Inferior parietal cortex (tissue), 1 donor: ENCODE measurements at regions not wholly inside any gene's neighbourhood (a gene's known extent, or its start where the extent isn't known, plus 50 kb on each side); places are given as distances from the start of the nearest gene placed in this dataset.
A peak's percentile ranks its signal among the peaks of the same experiment; 100 is the strongest.
"Not testable (repeated sequence)": the region's sequence is repeated elsewhere in the genome, so short reads cannot be mapped to it uniquely, and the experiment has no call there.

ENCODE experiments used
- DNase-seq: peaks from one replicate; pipeline ENCODE4 v3.0.0-alpha.2; 2016; ENCODE audit errors: extremely low spot score

DNA sequence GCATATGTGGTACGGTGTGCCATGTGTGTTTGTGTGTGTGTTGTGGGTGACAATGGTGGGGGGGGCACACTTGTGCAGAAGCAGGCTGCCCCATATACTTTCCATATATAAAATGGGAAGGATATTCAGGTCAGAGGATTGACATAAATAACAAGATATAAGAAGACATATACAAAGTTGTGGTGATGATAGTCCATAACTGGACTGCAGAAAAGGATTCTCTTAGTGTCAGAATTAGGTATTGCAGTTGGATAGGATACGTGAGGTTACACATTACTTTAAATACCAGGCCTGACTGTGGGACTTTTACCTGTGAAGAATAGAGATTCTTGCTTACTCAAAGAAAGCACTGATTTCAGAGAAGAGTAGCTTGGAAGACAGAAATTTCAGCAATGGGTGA lies 1260.3 kb downstream of the EPHA7 start:
- DNase-seq: no peak

DNA sequence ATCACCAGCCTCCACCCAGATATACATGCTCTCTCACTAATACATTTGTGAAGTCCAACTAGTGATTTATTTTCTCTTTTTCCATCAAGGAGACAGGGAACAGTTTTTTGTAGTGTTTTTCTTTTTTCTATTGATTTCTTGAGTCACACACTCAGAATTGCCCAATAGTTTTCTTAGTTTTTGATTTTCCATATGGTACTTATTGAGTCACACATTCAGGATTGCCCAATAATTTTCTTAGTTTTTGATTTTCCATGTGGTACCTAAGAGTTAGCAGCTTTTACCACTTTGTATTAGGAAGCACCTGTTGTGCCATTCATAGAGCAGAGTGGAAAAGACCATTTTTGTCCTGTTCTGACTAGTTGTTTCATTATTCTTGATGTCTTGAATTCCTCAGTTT lies 1268.8 kb downstream of the EPHA7 start:
- DNase-seq: no peak

DNA sequence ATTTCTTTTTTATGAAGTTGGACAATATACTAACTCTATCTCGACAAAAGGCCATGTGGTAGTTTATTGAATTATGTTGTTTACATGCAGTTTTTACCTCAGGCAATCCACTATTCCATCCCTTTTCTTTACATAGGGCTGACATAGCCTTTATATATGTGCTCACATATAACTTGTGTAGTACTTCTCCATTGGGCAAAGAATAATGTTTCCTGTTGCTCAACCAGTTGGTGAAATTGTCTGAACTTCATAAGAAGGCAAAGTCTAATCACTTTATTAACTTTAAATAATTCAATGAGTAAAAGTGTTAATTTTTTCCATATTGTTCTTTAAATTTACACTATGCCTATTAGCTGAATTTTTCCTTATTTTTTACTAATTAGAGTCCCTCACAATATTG lies 1272.1 kb downstream of the EPHA7 start:
- no peak for DNase-seq

DNA sequence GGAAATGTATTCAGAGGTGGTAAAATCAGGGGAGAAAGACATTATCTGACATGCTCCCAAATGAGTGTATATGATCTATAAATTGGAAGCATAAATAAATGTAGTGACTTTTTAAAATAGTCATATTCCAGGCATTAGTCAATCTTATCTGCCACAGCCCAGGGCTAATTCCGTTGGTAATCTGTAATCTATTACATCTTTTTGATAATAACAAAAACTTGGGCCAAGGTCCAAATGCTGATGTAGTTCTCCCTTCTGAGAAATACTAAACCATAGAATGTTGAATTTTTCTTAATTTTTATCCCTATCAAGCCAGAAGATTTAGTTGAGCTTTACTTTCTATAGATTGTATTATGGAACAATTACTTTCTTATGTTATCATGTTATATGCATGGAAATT lies 1279.8 kb downstream of the EPHA7 start:
- DNase-seq: no peak

DNA sequence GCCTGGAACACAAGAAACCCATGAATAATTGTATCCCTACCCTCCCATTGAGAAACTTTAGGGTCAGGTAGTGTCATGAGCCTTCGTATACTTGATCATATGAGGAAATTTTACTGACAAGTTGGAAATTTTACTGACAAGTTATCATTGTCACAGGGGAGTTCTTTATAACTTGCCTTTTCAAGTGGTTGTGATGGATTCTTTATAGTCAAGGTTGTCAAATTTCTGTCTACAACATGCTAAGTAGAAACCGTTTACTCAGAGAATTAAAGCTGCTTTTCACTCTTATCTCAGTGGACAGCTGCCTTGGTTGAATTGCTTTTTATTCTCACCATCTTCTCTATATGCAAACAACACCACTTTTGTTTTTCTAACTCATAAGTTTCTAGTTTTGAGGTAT lies 1286.4 kb downstream of the EPHA7 start:
- DNase-seq: no peak

DNA sequence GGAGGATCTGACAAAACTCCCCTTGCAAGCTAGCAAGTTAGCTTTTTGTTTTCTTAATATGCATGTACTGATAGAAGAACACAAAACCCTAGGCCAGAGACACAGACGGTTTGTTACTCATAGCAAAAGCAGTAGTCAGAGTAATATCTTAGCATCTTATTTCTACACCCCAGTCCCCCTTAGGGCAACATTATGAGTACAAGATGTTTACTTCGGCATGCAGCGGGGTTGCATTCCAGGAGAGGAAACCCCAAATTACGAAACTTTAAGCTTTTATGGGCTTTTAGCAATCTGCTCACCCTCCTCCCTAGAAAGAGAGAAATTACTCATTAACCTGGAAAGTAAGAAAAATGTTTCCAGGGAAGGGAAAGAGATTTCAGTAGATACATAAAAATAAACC lies 1286.9 kb downstream of the EPHA7 start:
- no peak for DNase-seq

DNA sequence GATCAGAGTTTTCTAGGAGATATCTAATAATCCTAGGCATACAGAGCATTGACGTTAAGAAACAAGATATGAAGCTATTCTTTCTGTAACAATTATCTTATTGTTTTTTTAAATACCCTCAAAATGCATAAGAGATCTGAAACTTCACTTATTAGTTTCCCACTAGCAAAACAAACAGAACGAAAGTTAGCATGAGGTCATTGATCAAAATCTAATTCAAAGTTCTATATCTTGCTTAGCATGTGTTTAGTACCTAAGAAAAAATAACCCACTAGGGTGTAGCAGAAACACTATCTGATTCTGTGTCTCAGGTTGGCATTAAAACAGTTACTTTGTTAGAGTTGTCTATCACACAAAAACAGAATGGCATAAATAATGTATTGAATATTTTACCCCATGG lies 1288.4 kb downstream of the EPHA7 start:
- DNase-seq: no peak

DNA sequence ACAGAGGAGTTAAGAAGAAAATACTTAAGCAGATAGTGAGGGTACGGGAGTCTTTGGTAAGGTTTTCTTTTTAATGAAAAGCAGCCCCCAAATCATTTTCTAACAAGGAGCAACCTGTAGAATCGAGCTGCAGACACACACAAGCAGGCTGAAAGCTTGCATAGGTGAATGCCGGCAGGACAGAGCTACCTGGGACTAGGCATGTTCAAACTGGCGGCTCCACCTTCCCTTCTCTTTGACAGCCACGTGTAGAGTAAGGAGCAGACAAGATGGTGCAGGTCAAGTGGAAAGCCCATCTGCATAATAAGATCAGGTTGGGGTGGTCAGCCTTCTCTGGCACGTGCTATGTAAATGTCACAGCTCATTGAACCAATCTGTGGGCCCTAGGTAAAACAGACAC lies 1292.4 kb downstream of the EPHA7 start:
- DNase-seq: no peak

DNA sequence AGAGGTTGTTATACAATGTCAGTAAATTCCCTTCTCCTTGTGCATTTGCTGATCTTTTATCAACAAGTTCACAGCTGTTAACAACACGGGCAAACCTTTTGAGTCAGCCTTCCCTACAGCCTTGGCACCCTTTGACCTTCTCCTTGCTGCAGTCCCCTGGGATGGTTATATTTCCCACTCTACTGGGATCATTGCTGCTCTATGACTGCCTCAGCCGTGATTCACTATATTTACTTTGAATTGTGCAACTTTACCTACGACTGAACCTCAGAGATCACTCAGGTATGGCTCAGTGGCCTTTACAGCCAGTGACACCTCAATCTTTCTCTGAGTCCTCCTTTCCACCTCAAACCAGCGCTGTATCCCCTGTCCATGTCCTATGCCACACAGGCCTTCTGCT lies 1293.3 kb downstream of the EPHA7 start:
- no peak for DNase-seq

DNA sequence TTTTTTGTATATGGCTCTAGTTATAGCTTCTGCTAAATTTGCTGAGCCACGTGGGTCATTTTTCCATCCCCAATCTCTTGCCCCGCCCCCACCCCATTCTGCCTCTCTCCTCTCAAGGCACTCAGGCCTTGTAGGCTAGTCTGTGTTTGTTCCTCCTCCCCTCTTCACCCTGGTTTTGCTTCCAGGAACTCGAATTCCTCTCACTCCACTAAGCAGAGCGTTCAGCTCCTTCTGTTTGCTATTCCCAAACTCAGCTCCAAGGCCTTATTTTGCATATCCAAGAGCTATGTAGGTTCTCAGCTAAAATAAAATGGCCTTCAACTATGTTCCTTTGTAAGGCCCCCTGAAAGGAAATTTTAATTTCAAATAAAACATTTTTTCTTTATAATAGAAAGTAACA lies 1293.7 kb downstream of the EPHA7 start:
- DNase-seq: no peak

DNA sequence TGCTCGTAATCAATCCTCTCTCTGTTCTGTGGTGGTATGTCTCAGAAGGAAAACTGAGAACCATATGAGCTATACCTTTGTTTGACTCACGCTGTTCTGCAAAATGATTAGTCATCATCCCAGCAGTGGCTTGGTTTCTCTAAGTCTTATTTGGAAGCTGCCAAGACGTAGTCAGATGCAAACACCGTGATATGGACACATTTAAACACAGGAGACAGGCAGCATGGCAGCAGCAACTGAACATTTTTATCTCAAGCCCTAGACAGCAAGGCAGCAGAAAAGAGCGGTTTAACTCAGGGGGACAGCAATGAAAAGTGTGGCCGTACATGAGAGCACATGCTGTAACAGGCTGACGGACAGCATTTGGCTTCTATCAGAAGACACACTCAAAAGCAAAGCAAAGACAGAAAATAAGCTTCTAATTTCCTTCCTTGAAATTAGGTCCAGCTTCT lies 1295.1 kb downstream of the EPHA7 start:
- peak; percentile 43 for DNase-seq

DNA sequence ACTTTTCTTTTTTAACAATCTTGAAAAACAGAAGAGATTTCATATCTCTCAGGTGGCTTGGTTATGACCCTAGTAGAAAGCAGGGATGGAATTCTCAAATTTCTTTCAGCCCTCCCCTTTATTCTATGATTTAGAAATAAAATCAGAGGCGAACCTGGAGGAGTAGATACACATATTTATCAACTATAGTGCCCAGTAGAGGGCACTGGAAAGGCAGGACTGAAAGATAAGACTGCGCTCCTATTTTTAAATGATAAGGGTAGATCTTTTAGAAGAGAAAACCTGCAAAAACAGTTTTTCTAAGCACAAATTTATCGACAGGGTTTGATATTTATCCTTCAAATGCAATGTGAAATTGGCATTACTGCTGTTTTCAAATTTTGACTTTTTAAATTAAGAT lies 1296.6 kb downstream of the EPHA7 start:
- peak; percentile 49 for DNase-seq

DNA sequence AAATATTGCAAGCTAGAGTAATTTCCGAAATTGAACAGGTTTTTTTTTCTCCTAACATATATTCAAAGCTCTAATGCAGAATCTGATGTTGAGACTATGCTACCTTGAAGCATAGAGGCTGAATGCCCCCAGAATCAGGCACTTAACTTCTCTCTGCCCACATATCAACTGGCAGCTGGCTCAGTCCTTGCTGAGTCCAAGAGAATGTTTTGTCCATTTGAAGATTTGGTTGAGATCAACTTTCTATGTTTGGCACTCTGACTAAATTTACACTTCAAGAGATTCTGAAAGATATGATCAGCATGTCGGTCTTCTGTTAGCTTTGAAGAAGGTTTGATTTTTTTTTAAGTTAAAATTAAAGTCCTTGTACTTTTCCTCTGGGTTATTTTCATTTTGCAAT lies 1298.1 kb downstream of the EPHA7 start:
- DNase-seq: peak; percentile 17

DNA sequence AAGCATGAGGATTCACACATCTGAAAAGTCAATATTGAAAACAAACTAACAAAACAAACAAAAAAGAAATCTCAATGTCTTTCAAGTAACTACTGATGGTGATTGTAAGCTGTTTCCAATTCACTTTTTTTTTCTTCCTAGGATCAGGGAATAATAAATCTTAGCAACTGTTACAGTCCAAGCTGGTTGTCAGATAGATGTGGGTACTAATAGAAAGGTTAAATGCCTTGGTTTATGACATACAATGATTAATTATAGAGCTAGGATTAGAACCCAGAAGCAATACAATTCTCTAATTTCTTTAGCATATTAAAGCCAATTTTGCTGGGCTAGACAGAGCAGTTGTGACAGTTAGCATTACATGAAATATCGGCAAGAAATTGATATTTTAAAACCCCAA lies 1301.6 kb downstream of the EPHA7 start:
- no peak for DNase-seq

DNA sequence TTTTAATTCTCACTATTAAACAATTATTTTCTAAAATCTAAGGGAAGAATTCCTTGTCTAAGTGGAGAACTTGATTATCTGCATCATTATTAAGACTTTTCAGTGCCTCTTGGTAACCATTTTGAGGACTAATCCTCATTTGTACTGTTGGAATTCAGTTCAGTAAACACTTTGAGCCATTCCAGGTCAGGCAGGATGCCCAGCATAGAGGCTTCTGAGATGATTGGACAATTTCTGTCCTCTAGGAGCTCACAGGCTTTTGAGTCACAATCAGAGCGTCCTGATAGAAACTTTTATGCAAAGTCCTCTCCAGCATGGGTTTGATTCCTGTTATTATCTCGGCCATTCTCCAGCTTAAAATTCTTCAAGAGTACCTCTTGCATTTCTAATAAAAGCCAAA lies 1304.6 kb downstream of the EPHA7 start:
- DNase-seq: no peak

DNA sequence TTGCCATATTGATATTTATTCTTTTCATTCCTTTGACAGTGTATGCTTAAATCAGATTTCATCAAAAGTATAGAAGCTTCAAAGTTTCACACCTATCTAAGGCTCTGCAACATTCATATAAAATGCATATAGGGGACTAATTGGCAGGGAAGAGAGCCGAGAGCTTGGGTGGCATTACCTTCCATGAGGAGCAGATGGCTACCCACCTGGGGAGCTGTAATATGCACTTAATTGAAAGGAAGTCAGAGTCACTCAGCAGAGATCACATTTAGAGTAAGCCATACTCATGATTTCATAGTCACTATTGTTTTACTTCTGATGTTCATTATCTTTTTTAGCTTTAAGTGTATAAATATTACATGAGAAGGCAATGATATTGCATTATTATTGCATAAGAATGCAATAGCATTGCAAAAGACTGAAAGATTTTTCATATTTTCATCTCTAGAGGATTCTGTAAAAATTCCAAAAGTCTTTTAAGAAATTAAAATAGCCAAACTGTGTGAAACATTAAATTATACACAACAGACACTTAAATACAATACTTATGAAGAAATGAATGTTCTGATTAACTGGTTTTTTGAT lies 1305.2 kb downstream of the EPHA7 start:
- no peak for DNase-seq

DNA sequence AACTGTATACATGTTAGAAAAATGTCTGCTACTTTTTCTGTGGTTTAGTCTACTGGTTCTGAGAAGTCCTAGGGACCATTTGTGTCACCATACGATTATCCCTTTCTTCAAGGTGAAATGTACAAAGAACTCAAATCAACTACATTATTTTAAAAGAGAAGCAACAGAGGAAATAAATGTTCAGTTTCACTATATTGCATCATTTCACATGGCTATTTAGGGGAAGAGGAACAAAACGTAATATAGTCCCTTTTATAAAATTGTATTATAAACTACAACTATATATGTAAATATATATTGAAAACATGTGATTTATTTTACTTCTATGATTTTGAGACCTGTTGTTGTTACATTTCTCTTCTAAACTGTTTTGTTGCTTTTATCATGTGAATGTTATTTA lies 1308.0 kb downstream of the EPHA7 start:
- DNase-seq: no peak

DNA sequence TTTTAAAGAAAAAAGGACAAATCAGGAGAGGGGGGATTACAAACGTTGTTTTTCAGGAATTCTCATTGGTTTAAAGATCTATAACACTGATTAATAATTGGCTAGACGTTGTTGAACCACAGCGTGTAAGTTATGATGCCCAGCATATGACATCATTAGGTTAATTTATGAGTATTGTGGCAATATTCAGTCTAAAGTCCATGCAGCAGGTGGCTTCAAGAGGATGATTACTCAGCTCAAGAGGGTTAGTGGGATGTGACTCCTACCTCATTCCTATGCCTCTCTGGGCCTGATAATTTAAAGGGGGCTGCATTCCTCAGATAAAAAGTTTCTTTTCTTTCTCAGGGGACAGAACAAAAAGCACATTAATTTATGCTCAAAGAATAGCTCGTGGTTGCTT lies 1309.0 kb downstream of the EPHA7 start:
- no peak for DNase-seq

DNA sequence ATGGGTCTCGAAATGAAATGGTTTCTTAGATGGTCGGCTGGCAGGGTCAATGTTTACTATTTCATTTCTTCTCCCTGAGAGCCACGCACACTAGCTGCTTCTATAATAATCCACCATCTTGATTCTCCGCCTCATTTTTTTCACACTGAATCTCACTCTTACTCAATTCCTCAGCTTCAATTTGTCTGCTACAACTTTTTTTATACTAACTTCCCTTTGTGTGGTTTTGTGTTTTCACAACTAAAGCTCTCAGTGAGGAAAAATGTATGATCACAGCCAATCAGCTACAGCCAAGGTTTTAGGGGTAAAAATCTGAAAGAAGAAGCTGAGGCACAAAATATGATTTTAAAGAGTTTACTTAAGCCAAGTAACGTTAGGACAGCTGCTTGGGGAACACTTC lies 1309.4 kb downstream of the EPHA7 start:
- no peak for DNase-seq

DNA sequence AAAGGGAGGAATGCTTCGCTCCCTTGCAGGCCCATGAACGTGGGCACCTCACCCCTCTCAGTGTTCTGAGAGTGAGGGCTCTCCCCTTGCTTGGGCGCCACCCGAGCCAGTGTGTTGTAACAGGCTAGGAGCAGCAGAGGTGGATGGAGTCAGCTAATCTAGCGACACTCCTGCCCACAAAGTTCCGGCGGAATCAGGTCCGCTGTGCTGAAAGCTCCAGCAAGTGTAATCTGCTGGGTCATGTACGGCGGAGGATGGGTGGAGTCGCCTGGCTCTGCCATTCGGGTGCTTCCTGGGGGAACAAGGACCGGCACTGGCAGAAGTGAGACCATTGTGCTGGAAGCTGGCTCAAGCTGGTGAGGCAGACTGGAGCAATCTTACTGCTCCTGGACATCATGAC lies 1310.1 kb downstream of the EPHA7 start:
- no peak for DNase-seq

DNA sequence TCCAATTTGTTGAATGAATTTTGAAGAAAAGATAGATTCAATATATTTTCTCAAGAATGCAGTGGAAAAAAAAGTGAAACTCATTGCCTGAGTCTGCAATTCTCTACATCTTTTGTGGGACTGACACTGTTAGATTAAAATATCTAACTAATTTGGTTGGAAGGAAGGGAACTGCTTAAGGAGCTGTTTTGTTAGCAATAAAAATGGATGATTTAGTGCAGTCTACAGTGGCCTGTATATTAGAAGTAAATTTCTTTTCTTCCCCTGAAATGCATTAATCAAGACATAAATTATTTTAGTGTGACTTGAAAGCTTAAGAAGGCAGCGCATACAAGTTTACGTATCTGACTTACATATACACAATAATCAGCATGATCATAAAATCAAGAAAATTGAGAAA lies 1332.6 kb downstream of the EPHA7 start:
- DNase-seq: no peak

DNA sequence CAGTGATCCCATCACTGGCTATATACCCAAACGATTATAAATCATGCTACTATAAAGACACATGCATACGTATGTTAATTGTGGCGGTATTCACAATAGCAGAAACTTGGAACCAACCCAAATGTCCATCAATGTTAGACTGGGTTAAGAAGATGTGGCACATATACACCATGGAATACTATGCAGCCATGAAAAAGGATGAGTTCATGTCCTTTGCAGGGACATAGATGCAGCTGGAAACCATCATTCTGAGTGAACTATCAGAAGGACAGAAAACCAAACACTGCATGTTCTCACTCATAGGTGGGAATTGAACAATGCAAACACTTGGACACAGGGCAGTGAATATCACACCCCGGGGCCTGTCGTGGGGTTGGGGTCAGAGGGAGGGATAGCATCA lies 1335.4 kb downstream of the EPHA7 start:
- DNase-seq: not testable (repeated sequence)

DNA sequence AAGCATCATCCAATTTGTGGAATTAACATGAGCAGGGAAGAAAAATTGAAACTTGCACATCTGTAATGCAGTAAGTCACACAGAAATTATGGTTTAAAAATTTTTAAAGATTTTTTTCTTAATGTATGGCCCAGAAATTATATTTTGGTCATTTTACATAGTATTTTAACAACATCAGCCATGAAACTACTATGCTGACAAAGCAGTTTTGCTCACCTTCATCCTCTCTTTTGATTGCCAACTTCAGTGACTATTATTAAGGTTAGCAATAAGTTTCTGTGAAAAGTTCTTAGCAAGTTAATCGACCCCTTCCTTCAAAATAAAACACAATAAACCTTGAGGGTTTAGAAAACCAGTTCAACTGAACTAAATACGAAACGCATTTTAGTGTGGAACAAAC lies 1347.0 kb downstream of the EPHA7 start:
- DNase-seq: no peak

DNA sequence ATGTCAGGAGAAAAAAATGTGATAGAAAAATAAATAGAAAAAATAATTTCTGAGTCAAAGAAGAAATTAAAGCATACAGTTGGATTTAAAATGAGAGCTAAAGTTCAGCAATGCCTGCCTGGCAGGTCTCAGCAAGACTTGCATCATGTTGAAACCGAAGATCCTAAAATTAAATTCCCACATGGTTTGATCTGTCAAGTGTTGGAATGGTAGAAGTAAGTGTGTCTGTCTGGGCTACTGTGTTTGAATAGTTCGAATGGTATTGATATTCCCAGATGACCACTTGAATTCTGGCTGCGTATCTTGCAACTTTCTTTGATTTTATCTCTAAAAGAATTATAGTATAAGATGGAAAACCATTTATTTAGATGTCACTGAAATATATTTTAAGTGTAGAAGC lies 1349.6 kb downstream of the EPHA7 start:
- DNase-seq: no peak

DNA sequence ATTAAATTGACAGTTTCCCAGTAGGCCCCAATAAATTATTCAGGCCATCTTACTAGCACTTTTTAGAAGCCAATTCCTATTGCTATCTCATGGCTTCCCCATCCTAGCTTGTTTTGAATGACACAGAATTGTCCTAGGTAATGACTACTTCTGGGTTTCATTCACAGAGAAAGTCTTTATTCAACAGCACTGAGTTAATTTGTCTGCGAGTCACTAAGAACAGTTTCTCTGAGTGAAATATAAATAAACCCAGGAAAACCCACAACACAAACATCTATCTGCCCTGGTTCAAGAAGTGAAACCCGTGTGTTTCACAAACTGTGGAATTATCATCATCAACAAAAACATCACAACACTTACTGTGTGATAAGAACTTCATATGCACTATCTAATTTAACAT lies 1366.8 kb downstream of the EPHA7 start:
- DNase-seq: no peak
